ENCODE measurements at regions not wholly inside any gene's neighbourhood (a gene's known extent, or its start where the extent isn't known, plus 50 kb on each side); places are given as distances from the start of the nearest gene placed in this dataset.
A peak's percentile ranks its signal among the peaks of the same experiment; 100 is the strongest.
"Not testable (repeated sequence)": the region's sequence is repeated elsewhere in the genome, so short reads cannot be mapped to it uniquely, and the experiment has no call there.

DNA sequence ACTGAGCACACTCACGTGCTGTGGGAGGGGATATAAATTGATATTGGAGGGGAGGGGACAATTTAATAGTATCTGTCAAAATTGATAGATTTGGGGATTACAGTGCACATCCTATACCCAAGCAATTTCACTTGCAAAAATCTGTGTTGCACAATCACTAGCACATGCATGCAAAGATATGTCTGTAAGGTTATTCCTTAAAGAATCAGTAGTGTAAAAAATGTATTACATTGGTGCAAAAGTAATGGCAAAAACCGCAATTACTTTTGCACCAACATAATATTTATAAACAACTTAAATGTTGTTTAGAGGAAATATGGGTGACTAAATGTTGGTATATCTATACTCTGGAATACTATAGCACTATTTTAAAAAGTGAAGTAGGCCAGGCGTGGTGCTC lies 108.7 kb downstream of the LHX2 start:
- Histone ChIP-seq H3K9me3 (ENCODE audit: control insufficient read depth in 2 of 3, insufficient read depth in 1 of 3, low read length in 3 of 3) (peaks cover 0 to 10% (median 0%) of the 10 kb centered on the region in 3 donors), H3K27ac (ENCODE audit: low read depth in 2 of 2, low read length in 2 of 2) (no peak overlapping the region), H3K4me3 (ENCODE audit: low read length in 3 of 3) (no peak overlapping the region), H3K27me3 (ENCODE audit: control insufficient read depth, insufficient read depth, low read length) (no peaks in the 10 kb centered on the region), H3K9ac (ENCODE audit: low read length in 3 of 3) (no peak overlapping the region), H3K4me1 (ENCODE audit: control insufficient read depth in 2 of 3, insufficient read depth in 2 of 3, low read depth in 1 of 3, low read length in 3 of 3) (no peaks in the 10 kb centered on the region), H3K36me3 (ENCODE audit: control insufficient read depth in 2 of 3, insufficient read depth in 3 of 3, low read length in 3 of 3) (no peaks in the 10 kb centered on the region)
- FAIRE-seq (no peak), DNase-seq (no peak)
- TF ChIP-seq, protein P1, sequence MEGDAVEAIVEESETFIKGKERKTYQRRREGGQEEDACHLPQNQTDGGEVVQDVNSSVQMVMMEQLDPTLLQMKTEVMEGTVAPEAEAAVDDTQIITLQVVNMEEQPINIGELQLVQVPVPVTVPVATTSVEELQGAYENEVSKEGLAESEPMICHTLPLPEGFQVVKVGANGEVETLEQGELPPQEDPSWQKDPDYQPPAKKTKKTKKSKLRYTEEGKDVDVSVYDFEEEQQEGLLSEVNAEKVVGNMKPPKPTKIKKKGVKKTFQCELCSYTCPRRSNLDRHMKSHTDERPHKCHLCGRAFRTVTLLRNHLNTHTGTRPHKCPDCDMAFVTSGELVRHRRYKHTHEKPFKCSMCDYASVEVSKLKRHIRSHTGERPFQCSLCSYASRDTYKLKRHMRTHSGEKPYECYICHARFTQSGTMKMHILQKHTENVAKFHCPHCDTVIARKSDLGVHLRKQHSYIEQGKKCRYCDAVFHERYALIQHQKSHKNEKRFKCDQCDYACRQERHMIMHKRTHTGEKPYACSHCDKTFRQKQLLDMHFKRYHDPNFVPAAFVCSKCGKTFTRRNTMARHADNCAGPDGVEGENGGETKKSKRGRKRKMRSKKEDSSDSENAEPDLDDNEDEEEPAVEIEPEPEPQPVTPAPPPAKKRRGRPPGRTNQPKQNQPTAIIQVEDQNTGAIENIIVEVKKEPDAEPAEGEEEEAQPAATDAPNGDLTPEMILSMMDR (IDR thresholded peaks at IDR 0.05; ENCODE audit: borderline replicate concordance, extremely low read depth, insufficient read depth), result no peak
- intact Hi-C loops (cut with DNase I), result no loop called here

DNA sequence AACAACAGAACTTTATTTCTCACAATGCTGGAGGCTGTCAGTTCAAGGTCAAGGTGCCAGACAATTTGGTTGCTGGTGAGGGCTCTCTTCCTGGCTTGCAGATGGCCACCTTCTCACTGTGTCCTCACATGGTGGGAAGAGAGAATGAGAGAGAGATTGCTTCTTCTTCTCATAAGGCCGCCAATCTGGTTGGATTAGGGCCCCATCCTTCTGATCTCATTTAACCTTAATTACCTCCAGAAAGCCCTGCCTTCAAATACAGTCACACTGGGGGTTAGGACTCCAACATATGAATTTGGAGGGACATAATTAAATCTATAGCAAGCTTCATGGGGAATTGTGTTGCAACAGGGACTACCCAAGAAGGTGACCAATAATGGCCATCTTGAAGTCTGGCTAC lies 110.2 kb downstream of the LHX2 start:
- TF ChIP-seq, protein P1 (IDR thresholded peaks at IDR 0.05; ENCODE audit: borderline replicate concordance, extremely low read depth, insufficient read depth), result no peak
- intact Hi-C loops (cut with DNase I), result no loop called here
- H3K9me3 ChIP-seq (ENCODE audit: control insufficient read depth in 2 of 3, insufficient read depth in 1 of 3, low read length in 3 of 3), result peaks cover 0 to 9% (median 0%) of the 10 kb centered on the region in 3 donors
- H3K27ac ChIP-seq (ENCODE audit: low read depth in 2 of 2, low read length in 2 of 2), result no peak overlapping the region
- DNase-seq (no peak), FAIRE-seq (no peak)
- H3K4me3 ChIP-seq (ENCODE audit: low read length in 3 of 3), result no peak overlapping the region
- no peak overlapping the region for H3K9ac ChIP-seq (ENCODE audit: low read length in 3 of 3)
- H3K36me3 ChIP-seq (ENCODE audit: control insufficient read depth in 2 of 3, insufficient read depth in 3 of 3, low read length in 3 of 3), result no peaks in the 10 kb centered on the region
- no peaks in the 10 kb centered on the region for H3K4me1 ChIP-seq (ENCODE audit: control insufficient read depth in 2 of 3, insufficient read depth in 2 of 3, low read depth in 1 of 3, low read length in 3 of 3)
- H3K27me3 ChIP-seq (ENCODE audit: control insufficient read depth, insufficient read depth, low read length), result no peaks in the 10 kb centered on the region

DNA sequence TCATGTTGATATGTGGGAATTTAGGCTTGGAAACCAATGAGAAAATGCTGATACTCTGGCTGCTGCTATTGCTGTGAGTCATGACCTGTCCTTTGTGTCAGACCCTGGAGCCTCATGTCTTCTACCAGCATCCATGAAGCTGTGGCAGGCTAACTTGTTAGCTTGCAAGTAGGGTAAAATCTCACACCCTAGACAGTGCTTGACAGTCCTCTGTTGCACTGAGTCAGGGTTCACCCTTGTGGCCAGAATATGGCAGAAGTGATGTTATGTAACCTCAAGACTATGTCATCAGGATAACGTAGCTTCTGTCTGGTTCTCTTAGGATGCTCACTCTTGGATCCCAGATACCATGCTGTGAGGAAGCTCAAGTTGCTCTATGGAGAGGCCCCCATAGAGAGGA lies 110.8 kb downstream of the LHX2 start:
- H3K4me3 ChIP-seq (ENCODE audit: low read length in 3 of 3), result no peak overlapping the region
- H3K9me3 ChIP-seq (ENCODE audit: control insufficient read depth in 2 of 3, insufficient read depth in 1 of 3, low read length in 3 of 3), result peaks cover 0 to 6% (median 0%) of the 10 kb centered on the region in 3 donors
- TF ChIP-seq, protein P1 (IDR thresholded peaks at IDR 0.05; ENCODE audit: borderline replicate concordance, extremely low read depth, insufficient read depth), result no peak
- no peaks in the 10 kb centered on the region for H3K4me1 ChIP-seq (ENCODE audit: control insufficient read depth in 2 of 3, insufficient read depth in 2 of 3, low read depth in 1 of 3, low read length in 3 of 3)
- no peak for FAIRE-seq
- no peak overlapping the region for H3K27ac ChIP-seq (ENCODE audit: low read depth in 2 of 2, low read length in 2 of 2)
- DNase-seq, result no peak
- H3K27me3 ChIP-seq (ENCODE audit: control insufficient read depth, insufficient read depth, low read length), result no peaks in the 10 kb centered on the region
- H3K9ac ChIP-seq (ENCODE audit: low read length in 3 of 3), result no peak overlapping the region
- intact Hi-C loops (cut with DNase I), result no loop called here
- no peaks in the 10 kb centered on the region for H3K36me3 ChIP-seq (ENCODE audit: control insufficient read depth in 2 of 3, insufficient read depth in 3 of 3, low read length in 3 of 3)

DNA sequence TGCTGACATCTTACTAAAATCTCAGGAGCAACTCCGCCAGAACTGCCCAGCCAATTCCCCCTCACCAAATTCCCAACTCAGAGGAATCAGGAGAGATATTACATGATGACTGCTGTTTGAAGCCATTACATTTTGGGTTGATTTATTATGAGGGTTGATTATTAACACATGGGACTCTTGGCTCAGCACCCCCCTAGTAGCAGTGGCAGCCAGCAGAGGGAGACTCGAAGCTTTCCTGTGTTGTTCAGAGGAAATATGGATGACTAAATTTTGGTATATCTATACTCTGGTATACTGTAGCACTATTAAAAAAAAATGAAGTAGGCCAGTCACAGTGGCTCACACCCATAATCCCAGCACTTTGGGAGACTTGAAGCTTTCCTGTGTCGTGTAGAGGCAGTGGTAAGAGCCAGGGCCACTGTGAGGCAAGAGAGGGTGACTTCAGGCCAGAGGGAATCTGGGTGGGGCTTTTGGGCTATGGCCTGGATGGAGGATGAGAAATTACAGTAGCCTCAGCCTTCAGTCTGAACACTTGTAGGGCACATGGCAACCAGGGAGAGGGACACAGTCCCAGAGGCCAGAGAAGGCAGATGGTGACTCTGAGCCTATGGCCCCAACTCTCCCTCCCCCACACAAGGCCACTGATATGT lies 111.4 kb downstream of the LHX2 start:
- no peak overlapping the region for H3K27ac ChIP-seq (ENCODE audit: low read depth in 2 of 2, low read length in 2 of 2)

DNA sequence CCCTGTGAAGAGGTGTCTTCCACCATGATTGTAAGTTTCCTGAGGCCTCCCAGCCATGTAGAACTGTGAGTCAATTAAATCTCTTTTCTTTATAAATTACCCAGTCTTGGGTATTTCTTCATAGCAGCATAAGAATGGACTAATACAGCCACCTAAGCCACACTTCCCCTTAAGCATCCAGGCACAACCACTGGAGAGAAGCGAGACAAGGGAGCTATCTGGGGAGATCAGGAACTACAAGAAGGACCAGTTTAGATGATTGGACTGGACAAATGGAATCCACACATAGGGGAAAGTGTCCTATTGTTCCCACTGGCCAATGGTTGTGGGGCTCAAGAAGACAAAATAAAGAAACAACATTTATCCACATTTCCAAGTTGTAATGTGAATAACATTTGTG lies 112.1 kb downstream of the LHX2 start:
- DNase-seq; H3K4me1 ChIP-seq (ENCODE audit: control insufficient read depth in 2 of 3, insufficient read depth in 2 of 3, low read depth in 1 of 3, low read length in 3 of 3); H3K4me3 ChIP-seq (ENCODE audit: low read length in 3 of 3); H3K9ac ChIP-seq (ENCODE audit: low read length in 3 of 3); H3K27ac ChIP-seq (ENCODE audit: low read depth in 2 of 2, low read length in 2 of 2); intact Hi-C loops (cut with DNase I); FAIRE-seq; H3K27me3 ChIP-seq (ENCODE audit: control insufficient read depth, insufficient read depth, low read length); H3K36me3 ChIP-seq (ENCODE audit: control insufficient read depth in 2 of 3, insufficient read depth in 3 of 3, low read length in 3 of 3); H3K9me3 ChIP-seq (ENCODE audit: control insufficient read depth in 2 of 3, insufficient read depth in 1 of 3, low read length in 3 of 3): not testable (repeated sequence)

More for the DNA sequence above, 111.4 kb downstream of the LHX2 start:
- TF ChIP-seq, protein P1 (IDR thresholded peaks at IDR 0.05; ENCODE audit: borderline replicate concordance, extremely low read depth, insufficient read depth), result peak; percentile 13
- Histone ChIP-seq H3K27me3 (ENCODE audit: control insufficient read depth, insufficient read depth, low read length) (no peaks in the 10 kb centered on the region), H3K4me1 (ENCODE audit: control insufficient read depth in 2 of 3, insufficient read depth in 2 of 3, low read depth in 1 of 3, low read length in 3 of 3) (no peaks in the 10 kb centered on the region), H3K36me3 (ENCODE audit: control insufficient read depth in 2 of 3, insufficient read depth in 3 of 3, low read length in 3 of 3) (no peaks in the 10 kb centered on the region), H3K9me3 (ENCODE audit: control insufficient read depth in 2 of 3, insufficient read depth in 1 of 3, low read length in 3 of 3) (peaks cover 0 to 6% (median 0%) of the 10 kb centered on the region in 3 donors), H3K9ac (ENCODE audit: low read length in 3 of 3) (no peak overlapping the region), H3K4me3 (ENCODE audit: low read length in 3 of 3) (no peak overlapping the region)
- DNase-seq (no peak), FAIRE-seq (no peak)
- intact Hi-C loops (cut with DNase I), result no loop called here

Data from kidney (tissue), 13 donors.